NB4 (cell line): ENCODE measurements at regions not wholly inside any gene's neighbourhood (a gene's known extent, or its start where the extent isn't known, plus 50 kb on each side); places are given as distances from the start of the nearest gene placed in this dataset.

ENCODE experiments used
- DNase-seq: peaks from one replicate; pipeline ENCODE4 v3.0.0; 2010; ENCODE audit warnings: low read depth
- H3K4me3 ChIP-seq: one replicate; pipeline ENCODE4 v1.5.1; 2011; ENCODE audit warnings: mild to moderate bottlenecking, low read depth, low read length, moderate library complexity
- MAX ChIP-seq: IDR thresholded peaks from 2 replicates; pipeline ENCODE4 v1.6.1; 2011; ENCODE audit warnings: low read depth, low read length
- MYC ChIP-seq: IDR thresholded peaks from 2 replicates; pipeline ENCODE4 v1.6.1; 2011; ENCODE audit warnings: low read depth, low read length
- POLR2A ChIP-seq: IDR thresholded peaks from 2 replicates; pipeline ENCODE4 v1.6.1; 2011; ENCODE audit warnings: mild to moderate bottlenecking; ENCODE audit not compliant: insufficient read length; ENCODE audit errors: extremely low read depth
- TF ChIP-seq, protein P1 (sequence below): IDR thresholded peaks from one replicate; pipeline ENCODE4 v1.5.1; 2012; ENCODE audit warnings: low read depth, low read length

DNA sequence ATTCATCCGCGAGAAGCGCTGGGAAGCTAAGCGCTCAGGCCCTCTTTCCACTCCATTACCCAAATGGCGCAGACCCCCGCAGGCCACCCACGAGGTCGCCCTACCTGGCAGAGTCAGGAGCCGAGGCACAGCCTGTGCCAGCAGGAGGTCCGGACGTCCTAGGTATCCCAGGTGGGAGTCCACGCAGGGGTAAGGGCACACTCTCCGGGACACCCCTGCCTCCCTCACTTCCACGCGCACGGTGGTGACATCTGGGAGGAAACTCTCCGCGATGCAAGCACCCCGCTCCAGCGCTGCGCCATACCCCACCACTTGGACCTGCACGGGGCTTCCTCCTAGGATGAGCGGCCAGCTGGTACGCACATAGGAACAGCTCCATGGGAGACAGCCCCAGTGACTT is 95.1 kb upstream of the ARHGEF7 start:
- no peak for DNase-seq
- TF ChIP-seq, protein P1, sequence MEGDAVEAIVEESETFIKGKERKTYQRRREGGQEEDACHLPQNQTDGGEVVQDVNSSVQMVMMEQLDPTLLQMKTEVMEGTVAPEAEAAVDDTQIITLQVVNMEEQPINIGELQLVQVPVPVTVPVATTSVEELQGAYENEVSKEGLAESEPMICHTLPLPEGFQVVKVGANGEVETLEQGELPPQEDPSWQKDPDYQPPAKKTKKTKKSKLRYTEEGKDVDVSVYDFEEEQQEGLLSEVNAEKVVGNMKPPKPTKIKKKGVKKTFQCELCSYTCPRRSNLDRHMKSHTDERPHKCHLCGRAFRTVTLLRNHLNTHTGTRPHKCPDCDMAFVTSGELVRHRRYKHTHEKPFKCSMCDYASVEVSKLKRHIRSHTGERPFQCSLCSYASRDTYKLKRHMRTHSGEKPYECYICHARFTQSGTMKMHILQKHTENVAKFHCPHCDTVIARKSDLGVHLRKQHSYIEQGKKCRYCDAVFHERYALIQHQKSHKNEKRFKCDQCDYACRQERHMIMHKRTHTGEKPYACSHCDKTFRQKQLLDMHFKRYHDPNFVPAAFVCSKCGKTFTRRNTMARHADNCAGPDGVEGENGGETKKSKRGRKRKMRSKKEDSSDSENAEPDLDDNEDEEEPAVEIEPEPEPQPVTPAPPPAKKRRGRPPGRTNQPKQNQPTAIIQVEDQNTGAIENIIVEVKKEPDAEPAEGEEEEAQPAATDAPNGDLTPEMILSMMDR, result no peak
- TF ChIP-seq MYC (no peak), MAX (no peak), POLR2A (no peak)
- no peak overlapping the region for H3K4me3 ChIP-seq

DNA sequence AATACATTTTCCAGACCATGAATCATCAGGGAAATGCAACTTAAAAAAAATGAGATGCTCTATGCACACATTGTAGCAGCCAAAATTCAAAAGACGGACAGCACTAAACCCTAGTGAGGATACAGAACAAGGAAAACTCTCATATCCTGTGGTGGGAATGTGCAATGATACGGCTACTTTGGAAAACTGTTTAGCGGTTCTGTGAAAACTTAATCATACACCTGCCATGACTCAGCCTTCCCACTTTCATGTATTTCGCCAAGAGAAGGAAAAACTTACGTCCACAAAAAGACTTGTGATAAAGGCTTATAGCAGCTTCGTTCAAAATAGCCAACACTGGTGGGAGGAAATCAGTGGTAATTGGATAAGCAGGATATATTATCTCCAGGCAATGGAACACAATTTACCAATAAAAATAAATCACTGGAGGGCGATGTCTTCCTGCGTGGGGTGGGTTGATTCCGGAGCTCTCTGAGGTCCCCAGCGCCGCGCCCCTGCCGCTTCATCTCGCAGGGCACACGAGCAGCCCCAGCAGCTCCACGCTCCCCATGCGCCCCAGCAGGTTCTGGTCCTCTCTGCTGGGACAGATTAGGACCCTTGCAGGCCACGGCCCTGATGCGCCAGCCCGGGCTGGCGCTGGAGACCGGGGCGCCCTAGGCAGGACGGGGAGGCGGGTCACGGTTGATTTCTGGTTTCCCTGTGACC is 97.2 kb upstream of the ARHGEF7 start:
- TF ChIP-seq, protein P1, result no peak
- no peak for TF ChIP-seq MYC
- TF ChIP-seq MAX, result no peak
- TF ChIP-seq POLR2A, result no peak
- no peak for DNase-seq
- no peak overlapping the region for H3K4me3 ChIP-seq

DNA sequence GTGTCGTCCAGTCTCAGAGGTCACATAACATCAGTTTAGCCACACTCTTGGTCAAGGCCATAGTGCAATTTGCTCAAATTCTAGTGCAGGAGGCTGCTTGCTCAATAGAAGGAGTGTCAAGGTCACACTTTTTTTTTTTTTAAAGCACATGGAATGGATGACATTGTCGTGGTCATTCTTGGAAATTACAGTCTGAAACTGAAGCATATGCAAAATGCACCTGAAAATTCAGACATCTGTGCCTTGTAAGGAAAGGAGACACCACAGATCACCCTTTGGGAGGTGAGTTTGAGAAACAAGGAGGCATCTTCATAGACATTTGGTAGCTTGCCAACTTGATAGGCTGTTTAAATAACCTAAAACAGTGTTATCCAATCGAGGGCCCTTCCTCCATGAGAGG is 98.3 kb upstream of the ANKRD10 start:
- no peak for TF ChIP-seq MAX
- TF ChIP-seq POLR2A, result no peak
- TF ChIP-seq, protein P1, result no peak
- no peak for TF ChIP-seq MYC
- no peak for DNase-seq
- H3K4me3 ChIP-seq, result no peak overlapping the region

GRCh38 chr13:111011899-111012298 is 97.0 kb upstream of the ANKRD10 start:
- DNase-seq, result no peak
- TF ChIP-seq POLR2A, result no peak
- TF ChIP-seq, protein P1, result no peak
- TF ChIP-seq MYC, result no peak
- TF ChIP-seq MAX, result no peak
- no peak overlapping the region for H3K4me3 ChIP-seq

GRCh38 chr13:111008351-111008750 is 93.5 kb upstream of the ANKRD10 start:
- no peak overlapping the region for H3K4me3 ChIP-seq
- no peak for DNase-seq
- TF ChIP-seq MAX (no peak), POLR2A (no peak), MYC (no peak)
- TF ChIP-seq, protein P1, result no peak
